Urinary bladder (tissue), 4 donors: ENCODE measurements at regions not wholly inside any gene's neighbourhood (a gene's known extent, or its start where the extent isn't known, plus 50 kb on each side); places are given as distances from the start of the nearest gene placed in this dataset. TPM values are rescaled to one million over a fixed set of nuclear protein-coding genes. Genes with fewer than 3 reads are reported as not detected.

Source experiments
- DNase-seq: peaks from one replicate; pipeline ENCODE4 v3.0.0-alpha.2; 2015; ENCODE audit errors: extremely low spot score
- H3K27ac ChIP-seq: one replicate; pipeline ENCODE4 v1.5.1; 2013; ENCODE audit warnings: low read depth, mild to moderate bottlenecking, moderate library complexity
- H3K36me3 ChIP-seq: one replicate; pipeline ENCODE4 v1.6.1; 2013; ENCODE audit warnings: mild to moderate bottlenecking, moderate library complexity; ENCODE audit not compliant: insufficient read depth
- H3K4me1 ChIP-seq: one replicate; pipeline ENCODE4 v1.6.1; 2013; ENCODE audit warnings: mild to moderate bottlenecking, moderate library complexity; ENCODE audit not compliant: insufficient read depth
- H3K4me3 ChIP-seq: one replicate; pipeline ENCODE4 v1.5.1; 2013; ENCODE audit warnings: low read depth, low read length
- WGBS: extraction: QIAGEN DNeasy Blood & Tissue Kit; methylation state at CpG from one replicate; pipeline ENCODE4 v1.1.7; 2013; 5-methylcytosine and 5-hydroxymethylcytosine counted together
- small RNA-seq: library from RNA; depleted of rRNA; stranded (forward); fragments of <200 nt; gene quantifications from one replicate; pipeline ENCODE3, GENCODE V24; 2014
- donor health status: healthy with polysubstance abuse.
- donor health status: healthy.

DNA sequence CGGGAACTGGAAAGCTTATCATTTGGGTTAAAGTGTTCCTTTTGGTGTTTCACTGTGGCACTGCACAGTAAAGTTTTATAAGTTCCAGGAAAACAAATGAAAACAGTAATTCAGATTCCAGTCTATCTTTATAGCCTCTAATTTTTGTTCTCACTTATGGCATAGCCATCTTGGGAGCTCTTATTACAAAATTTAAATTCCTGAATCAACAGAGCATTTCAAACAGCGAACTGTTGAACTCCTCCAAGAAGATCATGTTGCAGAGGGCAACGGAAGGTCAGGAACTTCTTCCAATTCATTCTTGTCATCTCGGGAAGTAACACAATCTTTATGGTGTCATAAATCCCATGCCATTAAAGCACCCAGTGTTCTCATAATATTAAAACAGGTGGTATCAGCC is 229.1 kb downstream of the KCNC2 start:
- H3K27ac ChIP-seq = no peak overlapping the region
- H3K36me3 ChIP-seq = no peaks in the 10 kb centered on the region
- DNase-seq = peak; percentile 54
- no peak overlapping the region for H3K4me3 ChIP-seq
- WGBS = 10% methylated on average over 4 of the region's 4 CpGs
- H3K4me1 ChIP-seq = no peaks in the 10 kb centered on the region

DNA sequence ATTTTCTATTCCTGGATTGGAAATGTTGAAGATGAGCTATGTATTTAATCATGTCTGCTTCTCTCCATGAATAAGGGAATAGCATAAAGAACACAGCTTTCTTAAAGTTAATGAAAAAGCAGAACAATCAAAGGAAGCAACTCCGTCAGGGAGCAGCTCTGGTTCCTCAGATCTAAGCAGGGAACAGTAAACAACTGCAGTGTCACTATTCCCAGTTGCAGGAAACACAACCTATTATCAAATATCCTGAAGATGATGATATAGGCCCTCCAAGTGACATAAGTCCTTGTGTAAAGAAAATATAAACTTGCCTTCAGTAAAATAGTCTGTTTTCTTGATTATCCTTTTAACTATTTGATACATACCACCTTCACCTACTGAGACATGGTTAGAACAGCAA is 228.1 kb downstream of the KCNC2 start:
- no peak overlapping the region for H3K4me3 ChIP-seq
- DNase-seq = no peak
- 74% methylated on average over 1 of the region's 1 CpG for WGBS
- H3K4me1 ChIP-seq = no peaks in the 10 kb centered on the region
- H3K27ac ChIP-seq = no peak overlapping the region
- no peaks in the 10 kb centered on the region for H3K36me3 ChIP-seq

DNA sequence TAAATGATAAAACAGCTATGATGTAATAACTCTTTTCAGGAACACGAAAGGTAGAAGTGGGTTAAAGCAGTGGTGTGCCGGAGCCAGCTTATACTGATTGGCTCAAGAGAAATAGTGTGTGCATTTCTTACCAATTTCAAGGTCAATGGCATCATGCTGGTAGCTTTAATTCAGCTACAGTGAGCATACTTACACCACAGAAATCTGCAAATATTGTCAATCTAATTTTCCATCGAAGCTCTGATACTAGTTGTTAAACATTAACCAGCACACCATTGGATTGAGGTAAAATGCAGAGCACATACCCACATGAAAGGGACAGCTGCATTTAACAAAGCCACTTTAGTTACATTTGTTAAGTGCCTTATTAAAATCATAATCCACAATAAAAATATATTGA is 225.7 kb downstream of the KCNC2 start:
- Histone ChIP-seq H3K27ac (no peak overlapping the region), H3K4me3 (no peak overlapping the region), H3K36me3 (no peaks in the 10 kb centered on the region), H3K4me1 (no peaks in the 10 kb centered on the region)
- no peak for DNase-seq
- WGBS = 71% methylated on average over 3 of the region's 3 CpGs

DNA sequence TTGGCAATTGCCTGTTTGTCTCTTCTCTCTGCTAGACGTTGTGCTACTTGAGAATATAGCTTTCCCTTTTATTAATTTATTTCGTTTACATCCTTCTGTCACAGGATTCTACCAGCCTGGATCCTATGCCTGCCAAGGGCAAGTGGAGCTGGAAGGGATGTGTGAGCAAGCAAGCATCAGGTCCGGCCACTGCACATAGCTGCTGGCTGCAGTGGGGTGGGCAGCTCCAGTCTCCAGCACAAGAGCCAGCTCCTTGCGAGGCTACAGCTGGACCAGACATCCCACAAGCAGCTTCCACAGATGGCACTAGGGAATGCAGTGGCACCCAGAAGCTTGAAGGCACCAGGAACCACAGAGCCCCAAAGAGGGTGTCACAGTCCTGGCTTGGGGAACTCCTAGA is 225.0 kb downstream of the KCNC2 start:
- 53% methylated on average over 4 of the region's 4 CpGs for WGBS
- Histone ChIP-seq H3K27ac (no peak overlapping the region), H3K36me3 (no peaks in the 10 kb centered on the region), H3K4me3 (no peak overlapping the region), H3K4me1 (no peaks in the 10 kb centered on the region)
- DNase-seq = no peak

DNA sequence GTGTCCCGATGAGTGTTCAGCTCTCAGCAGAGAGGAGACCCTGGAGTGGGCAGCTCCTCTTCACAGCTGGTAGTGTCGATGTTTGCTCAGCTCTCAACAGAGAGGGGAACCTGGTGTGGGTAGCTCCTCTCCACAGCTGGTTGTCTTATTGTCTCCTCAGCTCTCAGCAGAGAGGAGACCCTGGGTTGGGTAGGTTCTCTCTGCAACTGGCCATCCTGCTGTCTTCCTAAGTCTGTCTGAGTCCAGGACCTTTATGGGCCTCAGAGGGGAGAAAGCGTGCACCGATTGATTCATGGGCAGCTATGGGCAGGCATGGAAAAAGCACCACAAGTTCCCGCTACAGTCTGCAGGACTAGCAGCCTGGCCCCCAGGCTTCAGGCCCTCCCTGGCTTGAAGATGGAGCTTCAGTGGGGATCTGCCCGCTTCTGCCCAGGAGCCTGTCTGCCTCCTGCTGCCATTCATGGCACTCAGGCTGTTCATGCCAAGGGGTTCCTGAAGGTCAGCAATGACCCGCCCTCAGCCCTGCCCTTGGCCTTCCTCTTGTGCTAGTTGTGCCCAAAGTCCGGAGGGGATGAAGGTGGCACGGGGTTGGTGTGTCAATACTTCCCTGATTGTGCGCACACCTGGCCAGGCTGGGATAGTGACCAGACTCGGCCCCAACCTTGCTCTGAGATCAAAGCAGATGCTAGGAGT is 224.2 kb downstream of the KCNC2 start:
- Histone ChIP-seq H3K4me1 (no peaks in the 10 kb centered on the region), H3K4me3 (no peak overlapping the region), H3K27ac (no peak overlapping the region), H3K36me3 (no peaks in the 10 kb centered on the region)
- no peak for DNase-seq
- WGBS = 93% methylated on average over 11 of the region's 11 CpGs

DNA sequence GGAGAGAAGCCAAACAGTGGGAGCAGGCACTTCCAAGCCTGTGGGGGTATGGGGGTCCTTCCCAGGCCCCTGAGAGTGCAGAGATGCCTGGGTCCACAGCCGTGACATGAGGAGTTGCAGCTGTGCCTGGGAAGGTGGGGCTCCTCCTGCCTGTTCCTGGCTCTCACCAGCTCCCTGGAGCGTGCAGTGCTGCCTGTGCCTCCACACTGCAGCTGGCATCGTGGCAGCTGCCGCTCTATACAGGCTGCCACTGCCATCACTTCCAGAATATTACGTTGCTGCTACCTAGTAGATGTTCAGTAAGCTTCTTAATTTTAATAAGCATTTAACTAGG is 223.7 kb downstream of the KCNC2 start:
- H3K4me3 ChIP-seq = no peak overlapping the region
- no peaks in the 10 kb centered on the region for H3K4me1 ChIP-seq
- WGBS = 80% methylated on average over 5 of the region's 5 CpGs
- no peak overlapping the region for H3K27ac ChIP-seq
- no peaks in the 10 kb centered on the region for H3K36me3 ChIP-seq
- no peak for DNase-seq

DNA sequence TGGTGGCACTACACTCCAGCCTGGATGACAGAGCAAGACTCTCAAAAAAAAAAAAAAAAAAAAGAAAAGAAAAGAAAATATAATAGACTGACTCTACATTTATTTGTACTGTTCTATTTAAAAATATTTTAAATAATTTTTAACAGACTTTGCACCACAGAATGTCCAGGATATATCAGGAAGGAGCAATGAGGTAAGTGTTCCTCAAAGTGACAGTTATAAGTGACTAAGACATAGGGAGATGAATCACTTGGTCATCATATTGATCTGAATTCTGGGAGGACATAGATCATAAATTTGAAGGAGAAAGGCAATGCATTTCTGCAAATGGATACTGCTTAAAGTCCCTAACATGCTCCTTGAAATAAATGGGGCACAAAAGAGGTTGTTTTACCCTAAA is 221.5 kb downstream of the KCNC2 start:
- no peak for DNase-seq
- no peaks in the 10 kb centered on the region for H3K4me1 ChIP-seq
- H3K36me3 ChIP-seq = no peaks in the 10 kb centered on the region
- no peak overlapping the region for H3K27ac ChIP-seq
- H3K4me3 ChIP-seq = no peak overlapping the region

Small RNA genes in the stretch of these regions (small RNA-seq; reads per million reads assigned to genes)
- not detected for gene AC123904.2
